RCC 7860 (cell line): ENCODE measurements at regions not wholly inside any gene's neighbourhood (a gene's known extent, or its start where the extent isn't known, plus 50 kb on each side); places are given as distances from the start of the nearest gene placed in this dataset.

ENCODE experiments used
- DNase-seq: peaks from one replicate; pipeline ENCODE4 v3.0.0-alpha.2; 2015; ENCODE audit warnings: low spot score
- FAIRE-seq: peaks from 2 replicates; lab custom pipeline; 2012; peaks lifted over from hg19 to GRCh38; lab: Jason Lieb, UNC

DNA sequence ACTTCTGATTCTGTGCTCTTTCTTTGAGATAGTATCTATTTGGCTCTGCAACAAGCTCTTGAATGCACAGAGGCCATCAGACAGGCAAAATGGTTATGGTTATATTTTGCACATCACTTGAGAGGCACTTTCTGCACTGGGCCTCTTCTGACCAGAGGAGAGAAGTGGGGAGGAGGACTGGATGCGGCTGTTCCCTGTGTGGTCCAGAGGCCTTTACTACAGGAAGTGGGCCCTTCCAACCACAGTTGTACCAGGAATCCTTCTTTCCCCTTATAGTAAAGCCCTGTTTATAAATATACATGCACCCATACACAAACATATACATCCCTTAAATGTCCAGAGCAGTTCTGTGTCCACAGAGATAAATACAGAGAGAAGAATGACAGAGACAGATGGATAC lies 182.7 kb upstream of the HHIP start:
- FAIRE-seq (no peak), DNase-seq (no peak)

DNA sequence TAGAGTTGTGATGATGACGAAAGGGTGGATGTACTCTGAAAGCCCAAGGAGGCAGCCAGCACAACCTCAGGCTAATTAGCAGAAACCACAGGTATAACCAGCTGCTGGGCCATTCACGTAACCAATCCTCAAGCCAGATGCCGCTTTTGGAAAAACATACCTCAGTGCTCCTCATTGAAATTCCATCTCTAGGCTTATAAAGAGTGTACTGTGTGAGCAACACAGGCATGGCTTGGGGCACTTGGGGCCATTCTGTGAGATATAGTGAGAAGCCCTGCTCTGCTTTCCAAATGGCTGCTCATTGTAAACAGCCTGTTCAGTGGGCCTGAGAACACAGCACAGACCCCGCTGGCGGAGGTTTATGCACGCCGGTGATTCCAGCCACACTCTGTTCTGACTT lies 182.1 kb upstream of the HHIP start:
- FAIRE-seq (no peak), DNase-seq (no peak)

DNA sequence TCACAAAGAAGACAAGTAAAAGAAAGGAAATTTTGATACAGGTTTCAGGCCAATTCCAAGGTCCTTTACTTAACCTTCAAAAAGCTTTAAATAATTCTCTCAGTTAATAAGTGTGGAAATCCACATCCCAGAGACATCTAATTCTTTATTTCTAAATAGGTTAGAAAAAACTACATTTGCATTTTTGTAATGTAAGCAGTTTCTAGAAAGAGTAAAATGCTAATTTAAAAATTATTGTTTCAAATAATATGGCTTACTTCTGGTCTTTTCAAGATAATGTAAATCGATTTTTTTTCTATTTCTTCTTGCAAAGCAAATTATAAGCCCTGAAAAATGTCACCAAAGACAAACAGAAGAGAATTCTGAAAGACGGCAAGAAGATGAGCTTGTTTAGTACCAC lies 180.4 kb upstream of the HHIP start:
- FAIRE-seq (no peak), DNase-seq (no peak)

DNA sequence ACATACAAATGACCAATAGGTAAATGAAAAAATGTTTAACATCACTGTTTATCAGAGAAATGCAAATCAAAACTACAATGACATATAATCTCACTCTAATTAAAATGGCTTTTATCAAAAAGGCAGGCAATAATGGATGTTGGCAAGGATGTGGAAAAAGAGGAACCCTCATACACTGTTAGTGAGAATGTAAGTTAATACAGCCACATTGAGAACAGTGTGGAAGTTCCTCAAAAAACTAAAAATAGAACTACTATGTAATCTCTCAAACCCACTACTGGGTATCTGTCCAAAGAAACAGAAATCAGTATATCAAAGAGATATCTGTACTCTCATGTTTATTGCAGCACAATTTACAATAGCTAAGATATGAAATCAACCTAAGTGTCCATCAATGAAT lies 165.9 kb upstream of the HHIP start:
- DNase-seq: no peak

DNA sequence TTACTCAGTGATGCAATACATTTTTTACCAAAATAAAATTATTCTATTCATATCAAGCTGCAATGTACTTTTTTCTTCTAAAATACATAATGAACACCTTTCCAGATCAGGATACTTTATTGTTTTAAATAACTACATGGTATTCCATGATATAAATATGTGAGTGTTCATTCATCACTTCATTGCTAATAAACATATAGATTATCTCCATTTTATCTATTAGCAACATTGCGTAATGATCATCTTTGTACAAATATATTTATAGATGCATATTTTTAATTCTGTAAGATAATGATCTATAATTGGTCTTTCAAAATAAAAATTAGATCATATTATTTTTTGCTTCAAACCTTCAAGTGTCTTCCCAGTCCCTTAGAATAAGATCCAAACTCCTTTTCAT lies 156.1 kb upstream of the HHIP start:
- no peak for FAIRE-seq

More for the DNA sequence above, 165.9 kb upstream of the HHIP start:
- FAIRE-seq: no peak

DNA sequence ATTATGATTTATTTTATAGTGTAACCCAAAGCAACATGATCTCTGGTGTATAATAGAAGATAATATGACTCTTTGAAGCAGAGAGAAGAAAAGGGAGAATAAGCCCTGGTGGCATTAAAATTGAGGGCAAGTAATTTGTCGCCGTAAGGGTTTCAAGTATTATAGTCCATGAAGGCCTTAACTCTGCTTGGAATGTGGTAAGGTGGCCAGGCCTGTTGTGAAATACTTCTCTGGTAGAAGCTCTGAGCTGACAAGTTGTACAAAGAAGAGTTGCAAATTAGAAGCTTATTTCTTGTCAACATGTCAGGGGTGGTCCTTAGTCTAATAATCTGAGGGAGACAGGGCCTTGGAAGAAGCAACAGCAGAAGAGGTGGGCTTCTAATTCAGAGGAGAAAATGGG lies 151.7 kb upstream of the HHIP start:
- FAIRE-seq (no peak), DNase-seq (no peak)

More for the DNA sequence above, 156.1 kb upstream of the HHIP start:
- no peak for DNase-seq

DNA sequence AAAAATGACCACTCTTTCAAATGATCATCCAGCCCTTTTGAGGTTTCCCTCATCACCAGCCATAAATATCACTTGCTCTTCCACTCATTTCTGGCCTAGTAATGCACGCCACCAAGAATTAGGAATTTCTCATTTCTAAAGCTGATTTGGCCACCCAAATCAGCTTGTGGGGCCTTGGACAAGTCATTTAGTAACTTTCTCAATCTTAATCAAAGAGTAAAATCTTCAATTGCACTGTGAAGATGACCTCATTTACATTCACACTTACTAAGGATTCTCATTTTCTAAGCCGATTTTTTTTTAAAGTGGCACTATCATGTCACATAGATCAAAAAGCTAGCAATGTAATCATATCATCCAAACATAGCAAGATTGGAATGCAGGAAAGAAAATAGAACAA lies 150.0 kb upstream of the HHIP start:
- FAIRE-seq (no peak), DNase-seq (no peak)

DNA sequence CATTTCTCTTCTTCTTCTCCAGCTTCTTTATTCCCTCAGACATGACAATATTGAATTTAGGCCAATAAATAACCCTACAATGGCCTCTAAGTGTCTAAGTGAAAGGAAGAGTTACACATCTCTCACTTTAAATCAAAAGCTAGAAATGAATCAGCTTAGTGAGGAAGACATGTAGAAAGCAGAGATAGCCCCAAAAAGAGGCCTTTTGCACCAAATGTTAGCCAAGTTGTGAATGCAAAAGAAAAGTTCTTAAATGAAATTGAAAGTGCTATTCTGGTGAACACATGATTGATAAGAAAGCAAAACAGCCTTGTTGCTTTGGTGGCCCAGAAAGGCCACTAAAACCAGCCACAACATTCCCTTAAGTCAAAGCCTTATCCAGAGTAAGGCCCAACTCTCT lies 146.2 kb upstream of the HHIP start:
- FAIRE-seq: no peak
- no peak for DNase-seq

DNA sequence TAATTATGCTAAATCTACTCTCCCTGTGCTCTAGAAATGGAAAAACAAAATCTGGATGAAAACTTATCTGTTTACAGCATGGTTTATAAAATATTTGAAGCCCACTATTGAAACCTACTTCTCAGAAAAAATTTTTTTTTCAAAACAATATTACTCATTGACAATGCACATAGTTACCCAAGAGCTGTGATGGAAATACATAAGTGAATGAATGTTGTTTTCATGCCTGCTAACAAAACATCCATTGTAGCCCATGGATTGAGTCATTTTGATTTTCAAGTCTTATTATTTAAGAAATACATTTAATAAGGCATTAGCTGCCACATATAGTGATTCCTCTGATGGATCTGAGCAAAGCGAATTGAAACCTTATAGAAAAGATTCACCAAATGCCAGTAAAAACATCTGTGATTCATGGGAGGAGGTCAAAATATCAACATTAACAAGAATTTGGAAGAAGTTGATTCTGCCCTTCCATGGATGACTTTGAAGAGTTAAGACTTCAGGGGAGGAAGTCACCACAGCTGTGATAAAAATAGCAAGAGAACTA lies 144.7 kb upstream of the HHIP start:
- FAIRE-seq (no peak), DNase-seq (no peak)

DNA sequence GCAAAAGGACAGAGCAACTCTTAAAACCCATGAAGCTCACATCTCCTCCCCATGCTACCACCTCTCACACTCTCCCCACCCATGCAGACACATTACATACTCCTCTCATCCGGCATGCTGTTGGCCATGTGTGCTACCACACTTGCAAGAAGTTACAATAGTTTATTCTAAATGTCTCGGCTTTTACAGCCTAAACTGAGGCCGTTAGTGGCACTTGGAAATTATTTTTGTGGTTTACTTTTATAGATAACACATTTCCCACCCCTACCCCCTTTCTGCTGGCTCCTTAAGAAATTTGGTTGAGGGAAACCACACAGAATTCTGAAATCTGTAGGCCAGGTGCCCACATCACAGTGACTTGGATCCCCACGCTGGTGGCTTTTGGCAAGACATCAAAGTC lies 141.1 kb upstream of the HHIP start:
- DNase-seq: no peak
- no peak for FAIRE-seq

DNA sequence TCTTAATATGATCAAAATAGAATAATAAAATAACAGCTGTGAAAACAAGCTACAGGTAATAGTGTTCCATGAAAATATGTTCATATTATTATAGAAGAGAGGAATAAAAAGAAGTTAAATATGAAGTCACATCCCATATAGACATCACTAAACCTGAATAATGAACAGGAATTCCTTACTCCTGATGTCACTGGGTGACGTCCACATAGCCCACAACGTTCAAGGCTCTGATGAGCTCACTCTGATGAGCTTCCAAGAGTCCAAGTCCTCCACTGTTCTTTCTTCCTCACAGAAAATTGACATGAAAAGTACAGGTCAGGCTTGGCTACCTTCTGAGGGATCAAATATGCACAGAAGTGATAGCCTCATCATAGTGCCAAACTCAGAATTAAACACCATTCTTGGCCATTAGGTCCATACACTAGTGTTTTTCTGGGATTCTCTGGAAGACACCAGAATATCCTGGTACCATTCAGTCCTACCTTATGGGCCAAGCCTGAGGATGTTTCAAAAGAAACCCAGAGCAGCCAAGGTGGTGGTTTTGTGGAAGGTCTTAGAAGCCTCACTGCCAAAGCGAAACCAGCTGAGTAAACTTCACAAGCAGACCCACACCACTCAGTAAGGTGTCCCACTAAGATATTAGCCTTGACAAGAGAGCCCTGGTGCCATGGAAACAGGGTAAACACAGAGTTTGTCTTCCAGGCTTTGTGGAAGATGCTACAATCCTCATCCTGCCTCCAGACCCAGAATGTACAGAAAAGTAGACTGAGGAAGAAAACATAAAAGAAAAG lies 138.4 kb upstream of the HHIP start:
- no peak for FAIRE-seq
- DNase-seq: no peak

DNA sequence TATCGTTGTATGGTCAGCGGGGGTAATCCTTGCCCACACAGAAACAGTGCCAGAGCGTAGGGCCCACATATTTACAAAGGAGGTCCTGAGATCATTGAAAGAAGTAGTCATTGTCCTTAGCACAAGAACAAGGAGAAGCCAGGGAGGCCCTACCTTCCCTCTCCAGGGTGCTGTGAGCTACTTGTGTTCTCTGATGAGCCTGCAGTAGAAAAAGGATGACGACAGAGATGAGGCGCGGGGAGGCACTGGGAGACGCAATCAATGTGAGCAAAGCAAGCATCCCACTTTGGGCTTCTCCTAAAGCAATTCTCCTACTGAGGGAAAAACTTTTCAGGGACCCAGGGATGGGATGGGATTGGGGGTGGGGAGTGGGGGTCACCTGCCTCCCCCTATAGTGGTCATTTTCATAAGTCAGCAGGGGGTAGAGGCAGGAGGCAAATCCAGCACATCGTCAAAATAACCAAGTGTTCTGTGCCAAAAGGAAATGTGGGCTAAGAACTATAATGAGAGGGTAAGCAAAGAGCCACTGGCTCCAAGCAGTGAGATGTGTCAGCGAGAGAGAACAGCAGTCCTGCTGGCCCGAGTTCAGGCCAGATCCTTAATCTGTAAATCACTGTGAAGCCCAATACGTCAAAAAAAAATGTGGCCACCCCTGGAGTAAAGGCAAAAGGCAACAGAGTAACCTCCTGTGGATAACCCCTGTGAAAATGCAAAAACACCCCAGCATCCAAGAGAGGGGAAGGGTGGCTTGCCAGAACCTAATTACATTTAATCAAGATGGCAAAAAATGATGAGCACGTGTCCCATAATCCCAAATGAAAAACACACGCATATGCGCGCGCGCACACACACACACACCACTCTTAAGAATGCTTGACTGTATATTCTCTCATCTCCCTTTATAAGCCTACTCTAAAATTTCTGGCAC lies 136.6 kb upstream of the HHIP start:
- FAIRE-seq: no peak
- no peak for DNase-seq

DNA sequence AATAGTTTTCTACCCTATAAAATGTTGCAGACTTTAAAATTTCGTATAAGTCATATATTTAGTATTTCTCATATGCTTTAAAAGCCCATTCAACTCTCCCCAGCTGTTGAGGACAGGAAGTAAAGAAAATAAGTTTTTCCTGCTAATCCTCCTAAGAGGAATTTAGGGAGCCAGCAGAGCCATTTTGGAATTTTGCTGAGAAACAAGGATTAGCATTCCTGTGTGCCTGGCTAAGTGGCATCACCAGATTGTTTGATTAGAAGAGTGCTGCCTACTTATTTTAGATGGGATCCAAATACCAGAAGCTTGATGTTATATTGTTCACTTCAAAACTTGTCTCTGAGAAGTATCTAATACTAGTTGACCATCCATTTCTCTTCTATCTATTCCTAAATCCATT lies 131.2 kb upstream of the HHIP start:
- no peak for FAIRE-seq
- DNase-seq: no peak

DNA sequence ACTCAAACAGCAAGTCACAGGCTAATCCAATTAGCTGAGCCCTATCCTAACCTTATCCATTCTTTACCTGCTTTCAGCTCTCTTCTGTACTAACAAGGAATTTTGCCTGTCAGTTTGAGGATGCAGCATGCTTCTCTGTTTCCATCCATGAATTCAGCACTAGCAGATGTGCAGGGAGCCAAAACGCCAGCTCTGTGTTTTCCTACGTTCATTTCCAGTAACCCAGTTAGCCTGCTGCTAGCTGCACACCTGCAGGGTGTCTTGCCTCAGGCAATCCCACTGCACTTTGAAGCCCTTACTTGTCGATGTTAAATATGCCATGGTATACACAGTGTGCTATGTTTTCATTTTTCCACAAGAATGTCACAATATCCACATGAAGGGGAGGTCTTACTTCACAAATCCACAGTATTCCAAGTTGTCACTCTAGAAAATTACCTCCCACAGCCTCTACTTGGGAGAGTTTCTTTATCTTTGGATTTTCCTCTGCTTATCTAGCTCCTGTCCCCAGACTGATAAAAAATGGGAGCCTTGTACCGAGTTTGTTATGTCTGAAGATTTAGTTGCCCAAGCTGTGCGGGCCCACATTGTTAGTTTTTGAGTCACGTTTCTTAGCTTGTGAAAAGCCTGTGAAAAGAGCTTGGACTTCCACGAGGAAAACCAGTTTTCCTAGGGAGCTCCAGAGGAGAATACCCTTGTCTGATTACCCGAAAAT lies 127.6 kb upstream of the HHIP start:
- FAIRE-seq (no peak), DNase-seq (no peak)

DNA sequence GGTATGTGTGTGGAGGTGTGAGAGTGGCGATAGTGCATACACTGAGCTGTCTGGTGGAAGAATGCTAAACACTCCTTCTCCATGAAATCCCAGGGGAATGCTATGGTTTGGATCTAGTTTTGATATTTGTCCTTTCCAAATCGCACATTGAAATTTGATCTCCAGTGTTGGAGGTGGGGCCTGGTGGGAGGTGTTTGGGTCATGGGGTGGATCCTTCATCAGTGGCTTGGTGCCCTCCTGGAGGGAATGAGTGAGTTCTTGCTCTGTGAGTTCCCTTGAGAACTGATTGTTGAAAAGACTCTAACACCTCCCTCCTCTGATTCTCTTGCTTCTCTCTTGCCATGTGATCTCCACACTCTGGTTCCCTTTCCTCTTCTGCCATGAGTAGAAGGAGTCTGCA lies 114.1 kb upstream of the HHIP start:
- DNase-seq: no peak
- FAIRE-seq: no peak

DNA sequence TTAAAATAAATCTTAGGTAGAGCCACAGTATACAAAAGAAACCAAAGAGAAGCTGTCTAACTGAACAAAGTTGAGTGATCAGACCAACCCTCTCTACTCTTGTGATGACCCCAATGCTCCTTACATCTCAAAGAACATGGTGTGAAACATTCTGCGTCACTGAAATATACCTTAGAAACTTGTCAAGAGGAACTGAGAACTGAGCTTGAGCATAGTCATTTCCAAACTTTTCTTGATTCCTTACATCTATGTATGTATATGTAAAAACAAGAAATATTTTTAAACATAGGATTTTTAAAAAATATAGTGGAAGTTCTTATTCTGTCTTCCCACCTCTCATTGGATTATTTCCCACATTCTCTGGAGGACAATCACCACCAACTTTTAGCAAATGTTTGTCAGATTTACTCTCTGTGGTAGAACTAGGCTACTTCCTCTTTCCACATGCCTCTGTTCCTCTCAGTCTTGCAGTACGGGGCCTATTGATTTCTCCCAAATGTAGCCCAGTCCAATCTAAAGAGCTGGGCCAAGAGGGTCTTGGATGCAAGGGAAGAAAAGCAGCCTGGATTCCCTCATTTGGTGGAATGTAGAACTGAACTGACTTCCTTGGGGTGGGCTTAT lies 98.2 kb upstream of the HHIP start:
- FAIRE-seq (no peak), DNase-seq (no peak)

DNA sequence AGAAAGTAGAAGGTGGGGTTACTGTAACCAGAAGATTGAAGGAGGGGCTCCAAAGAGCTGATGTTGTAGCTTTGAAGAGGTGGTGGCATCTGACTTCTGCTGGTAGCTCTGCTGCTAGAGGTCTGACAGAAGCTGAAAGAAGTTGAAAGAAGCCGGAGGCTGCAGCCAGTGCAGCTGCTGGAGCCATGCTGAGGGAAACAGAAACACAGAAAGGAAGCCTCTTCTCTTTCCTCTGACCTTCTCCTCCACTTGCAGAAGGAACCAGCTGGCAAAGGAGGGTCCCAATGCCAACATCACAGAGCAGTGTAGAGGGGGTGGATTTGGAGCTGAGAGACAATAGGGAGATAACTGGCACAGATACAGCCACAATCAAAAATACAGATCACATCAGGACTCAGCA lies 89.3 kb upstream of the HHIP start:
- FAIRE-seq (no peak), DNase-seq (no peak)

DNA sequence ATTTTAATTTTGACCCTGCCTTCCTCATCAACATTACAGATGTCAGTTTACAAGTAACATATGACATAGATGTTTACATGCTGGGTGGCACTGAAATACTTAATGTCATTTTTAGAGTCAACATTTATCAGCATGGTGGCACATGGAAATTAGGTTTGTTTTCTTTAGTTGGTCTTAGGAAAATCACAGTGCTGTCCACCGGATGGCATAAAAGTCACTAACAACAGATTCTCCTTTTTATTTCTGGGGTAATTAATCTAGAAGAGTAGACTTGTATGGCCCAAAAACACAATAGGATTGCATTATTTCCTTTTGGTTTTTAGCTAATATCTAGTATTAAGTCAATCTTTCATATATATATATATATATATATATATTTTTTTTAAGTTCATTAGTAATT lies 88.6 kb upstream of the HHIP start:
- DNase-seq (no peak), FAIRE-seq (no peak)

DNA sequence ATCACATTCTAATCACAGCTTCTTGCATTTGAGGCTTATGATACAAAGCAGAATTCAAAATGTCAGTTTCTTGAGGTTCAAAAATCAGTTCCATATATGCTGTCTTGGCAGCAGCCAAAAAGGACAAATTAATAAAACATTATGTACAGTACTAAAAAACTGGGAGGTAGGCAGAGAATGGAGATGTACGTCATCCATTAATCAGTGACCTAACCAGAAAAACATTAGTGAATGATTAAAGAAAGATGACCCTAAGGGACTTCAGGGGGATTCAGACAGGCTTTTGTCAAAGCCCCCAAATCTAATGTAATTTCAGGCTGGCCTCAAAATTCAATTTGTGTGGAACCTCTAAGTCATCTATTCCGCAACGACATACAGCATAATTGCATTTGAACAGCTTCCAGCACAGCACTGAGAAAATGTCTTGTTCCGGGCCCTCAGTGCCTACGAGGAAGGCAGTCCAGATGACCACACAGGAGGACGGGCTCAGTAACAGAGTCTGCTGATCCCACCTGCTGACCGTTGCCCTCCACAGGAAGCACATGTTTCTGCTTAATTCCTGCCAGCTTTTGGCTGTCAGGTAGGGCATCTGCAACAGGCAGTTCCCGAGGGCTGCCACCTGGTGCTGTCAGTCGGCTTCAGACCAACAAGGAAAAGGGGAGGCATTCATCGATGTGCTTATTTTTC lies 83.8 kb upstream of the HHIP start:
- no peak for DNase-seq
- no peak for FAIRE-seq

DNA sequence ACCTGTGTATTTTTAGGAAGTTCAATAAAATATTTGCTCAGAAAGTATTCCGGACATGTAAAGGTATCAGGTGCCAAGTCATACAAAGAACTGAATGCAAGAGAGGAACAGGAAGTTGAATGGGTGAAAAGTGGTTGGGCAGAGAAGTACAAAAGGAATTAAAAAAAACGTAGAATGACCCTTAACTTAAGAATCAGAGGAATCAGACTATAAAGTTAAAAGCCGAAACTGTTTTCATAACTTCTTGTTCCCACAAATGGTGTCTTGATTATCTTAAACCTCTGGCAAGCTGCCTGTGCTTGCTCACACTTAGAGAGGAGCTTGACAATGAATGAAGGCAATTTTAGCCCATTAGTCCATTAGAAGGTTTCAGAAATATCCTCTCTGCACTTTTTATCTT lies 81.6 kb upstream of the HHIP start:
- DNase-seq: no peak
- no peak for FAIRE-seq
